Hematopoietic multipotent progenitor cell treated with erythropoietin and hydrocortisone succinate and interleukin-3 and kit ligand, for 8 days (in vitro differentiated cells): ENCODE measurements at regions not wholly inside any gene's neighbourhood (a gene's known extent, or its start where the extent isn't known, plus 50 kb on each side); places are given as distances from the start of the nearest gene placed in this dataset.
A peak's percentile ranks its signal among the peaks of the same experiment; 100 is the strongest.

Source experiments
- DNase-seq: peaks from one replicate; pipeline ENCODE4 v3.0.0-alpha.2; 2015

- DNase-seq: no peak
Measured at GRCh38 chr7:136058546-136058945, 81.4 kb upstream of the MTPN start.

- no peak for DNase-seq
Measured at GRCh38 chr7:136057509-136057908, 80.3 kb upstream of the MTPN start.

GRCh38 chr7:136056651-136057231, 79.6 kb upstream of the MTPN start:
- DNase-seq: no peak

DNA sequence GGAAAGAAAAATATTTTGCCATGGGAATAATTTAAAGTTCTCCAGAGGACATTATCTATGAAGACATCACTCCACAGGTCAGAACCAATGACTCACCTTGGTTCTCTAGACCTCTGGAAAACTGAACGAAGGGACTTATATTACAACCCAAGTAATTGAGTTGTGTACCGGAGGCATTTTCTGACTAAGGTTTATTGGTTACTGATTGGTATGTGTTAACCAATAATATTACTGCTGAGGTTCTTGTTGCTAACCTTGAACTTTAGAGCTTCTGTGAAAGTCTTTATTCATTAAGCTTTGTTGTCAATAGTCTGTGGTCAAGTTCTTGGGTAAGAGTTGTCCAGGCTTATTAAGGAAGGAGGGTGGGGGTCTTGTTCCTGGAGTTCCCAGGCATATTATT, 78.1 kb upstream of the MTPN start:
- no peak for DNase-seq

- no peak for DNase-seq
Measured at GRCh38 chr7:136053689-136054485, 76.7 kb upstream of the MTPN start.

DNA sequence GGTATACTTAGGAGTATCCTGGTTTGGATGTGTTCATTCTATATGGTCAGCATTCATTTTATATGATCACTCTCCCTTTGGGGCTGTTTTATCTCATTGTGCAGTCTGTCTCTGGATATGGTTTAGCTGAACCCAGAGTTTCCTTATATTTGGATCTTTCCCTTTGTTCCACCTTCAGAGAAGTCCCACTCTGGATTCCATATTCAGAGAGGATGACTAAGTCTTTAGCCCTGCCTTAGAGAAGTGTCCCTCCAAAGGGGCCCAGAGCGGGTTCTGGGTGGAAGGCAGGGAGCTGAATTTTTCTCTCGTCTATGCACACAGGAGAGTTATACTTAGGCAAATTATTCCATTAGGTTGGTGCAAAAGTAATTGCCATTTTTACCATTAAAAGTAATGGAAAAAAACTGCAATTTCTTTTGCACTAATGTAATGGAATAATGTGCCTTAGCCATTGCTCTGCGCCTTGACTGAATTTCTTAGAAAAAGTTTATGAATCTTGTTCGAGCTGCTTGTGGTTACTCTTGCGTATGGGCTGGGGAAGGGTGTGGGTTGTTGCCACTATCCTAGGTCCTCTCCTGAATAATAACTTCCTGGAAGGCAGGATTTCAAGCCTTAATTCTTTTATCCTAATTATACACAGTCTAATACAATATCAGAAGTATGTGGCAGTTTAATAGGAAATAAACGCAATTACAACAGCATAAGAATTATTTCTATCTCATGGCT, 74.2 kb upstream of the MTPN start:
- no peak for DNase-seq

DNA sequence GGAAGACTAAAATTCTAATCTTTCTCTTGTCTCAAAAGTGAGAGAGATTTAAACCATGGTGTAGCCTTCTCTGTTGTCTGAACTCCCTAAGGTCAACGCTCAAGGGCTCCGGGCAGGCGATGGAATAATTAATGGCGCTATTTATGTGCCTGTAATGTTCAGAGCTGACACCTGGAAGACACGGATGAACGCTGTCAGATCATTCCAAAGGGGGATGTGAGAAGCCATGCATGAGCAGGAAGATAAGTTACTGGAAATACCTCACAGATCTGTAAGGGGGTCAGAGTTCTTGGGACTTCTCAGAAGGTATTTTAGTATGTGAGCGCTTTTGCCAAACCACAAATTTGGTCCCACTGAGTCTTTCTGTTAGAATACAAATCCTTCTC, 73.3 kb upstream of the MTPN start:
- DNase-seq: no peak

DNA sequence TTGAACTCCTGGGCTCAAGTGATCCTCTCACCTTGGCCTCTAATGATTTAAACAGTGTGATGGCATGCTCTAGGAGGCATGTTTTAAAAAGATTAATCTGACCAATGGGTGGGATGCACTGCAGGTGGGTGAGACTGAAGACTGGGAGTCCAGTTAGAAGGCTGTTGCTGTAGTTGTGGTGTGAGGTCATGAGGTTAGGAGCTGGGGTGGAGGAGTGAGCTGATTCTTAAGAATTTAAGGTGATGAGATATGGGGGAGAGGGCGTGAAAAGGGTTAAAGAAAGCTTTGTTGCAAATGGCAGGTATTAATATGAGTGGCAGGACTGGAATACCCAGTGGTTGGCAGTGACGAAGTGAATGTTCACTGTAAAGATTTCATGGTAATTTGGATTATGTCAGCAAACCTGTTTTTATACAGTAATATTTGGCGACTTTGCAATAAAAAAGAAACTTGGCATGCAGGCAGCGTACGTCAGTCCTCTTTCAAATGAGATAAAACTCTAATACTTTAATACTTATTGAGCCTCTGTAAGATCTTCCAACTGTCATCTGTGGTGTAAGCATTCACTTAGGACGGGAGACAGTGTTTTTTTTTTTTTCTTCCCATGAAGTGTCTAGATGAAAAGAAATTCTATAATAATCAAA, 72.8 kb upstream of the MTPN start:
- no peak for DNase-seq

DNA sequence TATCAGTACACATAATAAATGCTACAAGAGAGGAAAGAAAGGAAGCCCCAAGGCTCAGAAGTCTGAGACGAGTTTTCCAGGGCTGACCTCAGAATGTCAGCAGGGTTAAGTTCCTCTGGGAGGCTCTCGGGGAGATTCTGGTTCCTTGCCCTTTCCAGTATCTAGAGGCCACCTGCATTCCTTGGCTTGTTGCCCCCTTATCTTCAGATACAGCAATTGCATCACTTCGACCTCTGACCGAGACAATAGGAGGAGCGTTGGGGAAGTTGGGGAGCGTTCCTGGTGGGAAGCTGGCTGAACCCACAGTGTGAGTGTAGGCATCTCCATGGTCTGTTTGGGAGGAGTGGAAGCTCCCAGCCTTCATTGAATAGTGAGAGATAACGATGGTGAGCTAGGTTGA, 72.0 kb upstream of the MTPN start:
- peak; percentile 7 for DNase-seq

- DNase-seq: no peak
Measured at GRCh38 chr7:136046548-136046947, 69.4 kb upstream of the MTPN start.

DNA sequence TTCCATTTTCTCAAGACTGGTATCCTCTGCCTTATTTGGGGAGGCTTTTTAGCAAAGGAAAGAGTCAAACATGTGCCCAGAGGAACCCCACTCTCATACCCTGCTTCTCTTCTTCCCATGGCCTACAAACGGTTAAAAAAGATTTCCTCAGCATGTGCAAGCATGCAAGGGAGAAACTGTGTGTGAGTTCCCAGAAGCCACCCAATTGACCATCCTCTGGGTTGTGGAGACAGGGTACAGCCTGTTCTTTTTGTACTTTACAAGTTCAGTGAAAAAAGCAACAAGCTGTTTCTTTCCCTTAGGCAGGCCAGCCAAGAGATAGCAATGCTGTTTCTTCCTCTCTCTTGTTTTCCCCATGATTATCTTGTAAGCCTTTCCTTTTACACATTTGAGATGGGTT, 68.8 kb upstream of the MTPN start:
- DNase-seq: no peak

DNA sequence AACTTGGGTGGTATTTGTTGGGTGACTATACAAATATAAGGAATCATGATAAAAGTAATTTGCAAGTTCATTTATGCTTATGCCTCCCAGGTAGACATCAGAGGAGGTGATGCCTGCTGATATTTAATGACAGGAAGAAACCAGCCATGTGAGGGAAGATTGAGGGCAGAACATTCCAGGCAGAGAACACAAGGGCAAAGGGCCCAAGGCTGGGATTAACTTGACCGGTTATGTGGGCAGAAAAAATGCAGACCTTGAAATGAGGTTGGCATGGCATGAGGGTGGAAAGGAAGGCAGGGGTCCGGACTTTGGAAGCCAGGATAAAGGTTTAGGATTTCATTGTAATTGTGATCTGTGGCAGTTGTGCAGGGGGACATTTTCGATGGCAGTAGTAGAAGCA, 68.0 kb upstream of the MTPN start:
- DNase-seq: no peak

DNA sequence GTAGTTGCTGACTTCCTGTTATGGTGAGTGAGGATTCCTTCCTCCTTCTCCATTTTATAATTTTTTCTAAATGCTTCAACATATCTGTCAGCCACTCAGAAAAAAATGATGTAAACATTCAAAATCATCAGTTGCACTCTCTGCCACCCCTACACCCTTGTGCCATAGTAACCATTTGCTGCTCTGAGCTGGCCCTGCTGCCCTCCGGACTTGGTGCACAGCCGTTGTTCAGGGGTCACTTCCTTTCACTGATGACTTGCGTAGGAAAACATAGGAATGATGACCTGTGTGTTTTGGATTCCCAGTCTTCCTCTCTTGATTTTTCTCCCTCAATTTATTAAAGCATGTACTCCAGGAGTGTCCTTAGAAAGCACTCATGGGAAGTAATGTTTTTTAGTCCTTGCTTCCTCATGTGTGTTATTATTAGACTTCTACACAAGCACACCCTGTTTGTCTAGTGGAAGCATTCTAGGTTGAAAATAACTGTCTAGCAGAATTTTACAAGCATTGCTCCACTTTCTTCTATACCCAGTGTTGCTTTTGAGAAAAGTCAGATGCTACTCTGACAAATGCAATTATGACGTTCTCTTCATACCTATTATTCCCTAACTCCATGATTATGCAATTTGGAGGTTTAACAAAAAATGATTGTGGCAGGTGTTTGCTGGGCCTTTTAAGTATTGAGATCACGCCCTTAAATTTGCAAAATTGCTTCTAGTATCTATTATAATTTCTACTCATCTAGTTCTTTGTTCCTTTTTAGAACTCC, 62.6 kb upstream of the MTPN start:
- no peak for DNase-seq

- DNase-seq: no peak
Measured at GRCh38 chr7:136036336-136036735, 59.2 kb upstream of the MTPN start.

DNA sequence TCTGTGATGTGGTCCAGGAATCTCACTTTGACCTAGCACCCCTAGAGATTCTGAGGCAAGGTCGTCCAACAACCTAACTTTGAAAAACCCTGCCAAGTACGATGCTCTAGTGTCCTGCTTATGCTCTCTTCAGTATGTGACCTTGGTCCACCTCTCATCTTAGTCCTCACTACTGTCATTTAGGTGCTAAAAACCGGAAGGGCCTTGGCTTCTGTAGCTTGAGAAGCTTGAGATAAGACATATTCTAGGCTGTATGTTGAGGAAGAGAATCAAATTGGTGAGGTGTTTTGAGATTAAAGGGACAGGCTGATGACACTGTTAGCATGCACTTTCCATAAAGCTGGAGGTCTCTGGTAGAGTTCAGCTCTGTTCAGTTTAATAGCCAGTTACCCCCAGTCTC, 57.0 kb upstream of the MTPN start:
- no peak for DNase-seq

- DNase-seq: peak; percentile 49
Measured at GRCh38 chr7:136033413-136034031, 56.4 kb upstream of the MTPN start.

DNA sequence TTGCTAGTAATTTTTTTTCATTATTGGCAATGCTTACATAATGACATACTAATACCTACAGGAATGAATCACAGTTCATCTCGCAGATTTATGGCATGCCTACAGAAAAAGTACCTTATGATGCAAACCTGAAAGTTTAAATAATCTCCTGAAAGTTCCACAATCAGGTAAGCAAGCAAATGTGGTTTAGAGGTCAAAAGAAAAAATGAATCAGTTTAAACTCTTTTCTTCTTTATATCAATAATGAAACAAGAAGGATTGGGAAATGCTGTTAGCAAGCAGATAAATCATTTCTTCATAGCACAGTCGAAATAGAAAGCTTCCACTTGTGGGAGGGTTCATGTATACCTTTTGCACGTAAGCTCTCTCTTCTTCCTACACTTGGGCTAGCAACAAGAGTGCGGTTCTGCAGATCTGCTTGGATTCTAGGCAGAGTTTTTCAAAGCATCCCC, 53.7 kb upstream of the MTPN start:
- DNase-seq: no peak

GRCh38 chr7:136030330-136030729, 53.2 kb upstream of the MTPN start:
- no peak for DNase-seq

- DNase-seq: no peak
Measured at GRCh38 chr7:136027160-136027559, 50.0 kb upstream of the MTPN start.
